ENCODE measurements at regions not wholly inside any gene's neighbourhood (a gene's known extent, or its start where the extent isn't known, plus 50 kb on each side); places are given as distances from the start of the nearest gene placed in this dataset.

GRCh38 chr9:638152-638551, 203.3 kb upstream of the DMRT1 start:
- DNase-seq, result no peak
- H2BK5ac ChIP-seq (ENCODE audit: low read depth, low read length, poor library complexity, severe bottlenecking), result no peak overlapping the region
- H3K27me3 ChIP-seq (ENCODE audit: control insufficient read depth, insufficient read depth, low read length), result no peaks in the 10 kb centered on the region
- dilution Hi-C loops (cut with HindIII; ENCODE audit: low sequenced_read_pairs, unreplicated experiment), result no loop called here
- peaks cover 2% of the 10 kb centered on the region for H3K9me3 ChIP-seq (ENCODE audit: control insufficient read depth, insufficient read depth, low read length)
- no peak overlapping the region for H3K56ac ChIP-seq (ENCODE audit: extremely low read depth, insufficient read depth, low read length)
- H3K9ac ChIP-seq (ENCODE audit: low read depth, low read length), result no peak overlapping the region
- no peak overlapping the region for H2AK9ac ChIP-seq (replicated peaks; ENCODE audit: low read depth, low read length, poor library complexity)
- intact Hi-C loops (cut with micrococcal nuclease), result no loop called here
- ChIA-PET CTCF (no interaction called here), POLR2A (ENCODE audit: unreplicated experiment) (no interaction called here)
- no peak overlapping the region for H2AFZ ChIP-seq (replicated peaks; ENCODE audit: low read length, poor library complexity)
- H3K79me1 ChIP-seq (ENCODE audit: low read depth in 1 of 2, low read length in 2 of 2), result no peaks in the 10 kb centered on the region
- no peak overlapping the region for H3K23ac ChIP-seq (ENCODE audit: low read depth, low read length)
- no peak overlapping the region for H2BK20ac ChIP-seq (ENCODE audit: low read depth, low read length)
- H4K20me1 ChIP-seq (ENCODE audit: insufficient read depth, low read length), result no peaks in the 10 kb centered on the region
- no peak overlapping the region for H2BK15ac ChIP-seq (ENCODE audit: low read depth, low read length)
- no peak overlapping the region for H2BK120ac ChIP-seq (ENCODE audit: low read depth, low read length)
- H2AK5ac ChIP-seq (ENCODE audit: low read depth, low read length), result no peak overlapping the region
- H3K9me1 ChIP-seq (ENCODE audit: insufficient read depth, low read length), result no peaks in the 10 kb centered on the region
- no peaks in the 10 kb centered on the region for H3K36me3 ChIP-seq (ENCODE audit: control insufficient read depth, insufficient read depth, low read length)
- H4K91ac ChIP-seq (ENCODE audit: insufficient read depth, low read depth, low read length), result no peak overlapping the region
- H4K8ac ChIP-seq (ENCODE audit: low read depth in 2 of 2, low read length in 2 of 2), result no peak overlapping the region
- no peak overlapping the region for H3K27ac ChIP-seq (ENCODE audit: insufficient read depth, low read length)
- in situ Hi-C loops (cut with MboI; ENCODE audit: low sequenced_read_pairs), result no loop called here
- ATAC-seq (ENCODE audit: low read depth), result no peak
- no peaks in the 10 kb centered on the region for H3K4me1 ChIP-seq (ENCODE audit: control insufficient read depth, insufficient read depth, low read length)
- no peak overlapping the region for H4K5ac ChIP-seq (ENCODE audit: low read depth, low read length)
- WGBS, 2 experiments (ENCODE audit: extremely low coverage in 2 of 2, insufficient read length in 1 of 2), result no CpG with 5 or more reads among the region's 3 CpGs
- no peak overlapping the region for H3K4me2 ChIP-seq (ENCODE audit: low read depth, low read length)
- no peak overlapping the region for H3K4me3 ChIP-seq (ENCODE audit: insufficient read depth, low read depth, low read length)
- no peak overlapping the region for H3K18ac ChIP-seq (ENCODE audit: low read depth, low read length)
- BruUV-seq (replicated peaks), result no TSS peak
- no peak overlapping the region for H3K4ac ChIP-seq (ENCODE audit: low read depth, low read length)
- TF ChIP-seq RFX5 (IDR thresholded peaks at IDR 0.05; ENCODE audit: low read depth, low read length) (no peak), FOS (IDR thresholded peaks at IDR 0.05; ENCODE audit: low read depth, low read length) (no peak), BHLHE40 (IDR thresholded peaks at IDR 0.05; ENCODE audit: low read depth, low read length) (no peak), POLR2A (IDR thresholded peaks at IDR 0.05; ENCODE audit: low read depth, low read length) (no peak), RAD21 (IDR thresholded peaks at IDR 0.05; ENCODE audit: low read length) (no peak), NFE2L2 (IDR thresholded peaks at IDR 0.05; ENCODE audit: low read depth, low read length) (no peak), CEBPB (IDR thresholded peaks at IDR 0.05; ENCODE audit: low read depth, low read length) (no peak), MAFK (IDR thresholded peaks at IDR 0.05; ENCODE audit: low read depth, low read length) (no peak), MXI1 (IDR thresholded peaks at IDR 0.05; ENCODE audit: borderline replicate concordance, low read depth, low read length) (no peak), MAZ (IDR thresholded peaks at IDR 0.05; ENCODE audit: borderline replicate concordance, low read depth, low read length) (no peak), SMC3 (IDR thresholded peaks at IDR 0.05; ENCODE audit: low read depth, low read length) (no peak), CHD1 (IDR thresholded peaks at IDR 0.05; ENCODE audit: low read depth, low read length) (no peak), RCOR1 (IDR thresholded peaks at IDR 0.05; ENCODE audit: insufficient replicate concordance, low read length) (no peak)
- TF ChIP-seq, protein P1, sequence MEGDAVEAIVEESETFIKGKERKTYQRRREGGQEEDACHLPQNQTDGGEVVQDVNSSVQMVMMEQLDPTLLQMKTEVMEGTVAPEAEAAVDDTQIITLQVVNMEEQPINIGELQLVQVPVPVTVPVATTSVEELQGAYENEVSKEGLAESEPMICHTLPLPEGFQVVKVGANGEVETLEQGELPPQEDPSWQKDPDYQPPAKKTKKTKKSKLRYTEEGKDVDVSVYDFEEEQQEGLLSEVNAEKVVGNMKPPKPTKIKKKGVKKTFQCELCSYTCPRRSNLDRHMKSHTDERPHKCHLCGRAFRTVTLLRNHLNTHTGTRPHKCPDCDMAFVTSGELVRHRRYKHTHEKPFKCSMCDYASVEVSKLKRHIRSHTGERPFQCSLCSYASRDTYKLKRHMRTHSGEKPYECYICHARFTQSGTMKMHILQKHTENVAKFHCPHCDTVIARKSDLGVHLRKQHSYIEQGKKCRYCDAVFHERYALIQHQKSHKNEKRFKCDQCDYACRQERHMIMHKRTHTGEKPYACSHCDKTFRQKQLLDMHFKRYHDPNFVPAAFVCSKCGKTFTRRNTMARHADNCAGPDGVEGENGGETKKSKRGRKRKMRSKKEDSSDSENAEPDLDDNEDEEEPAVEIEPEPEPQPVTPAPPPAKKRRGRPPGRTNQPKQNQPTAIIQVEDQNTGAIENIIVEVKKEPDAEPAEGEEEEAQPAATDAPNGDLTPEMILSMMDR (conservative IDR thresholded peaks at IDR 0.05; ENCODE audit: low read depth, low read length), result no peak
- TF ChIP-seq, protein P2, sequence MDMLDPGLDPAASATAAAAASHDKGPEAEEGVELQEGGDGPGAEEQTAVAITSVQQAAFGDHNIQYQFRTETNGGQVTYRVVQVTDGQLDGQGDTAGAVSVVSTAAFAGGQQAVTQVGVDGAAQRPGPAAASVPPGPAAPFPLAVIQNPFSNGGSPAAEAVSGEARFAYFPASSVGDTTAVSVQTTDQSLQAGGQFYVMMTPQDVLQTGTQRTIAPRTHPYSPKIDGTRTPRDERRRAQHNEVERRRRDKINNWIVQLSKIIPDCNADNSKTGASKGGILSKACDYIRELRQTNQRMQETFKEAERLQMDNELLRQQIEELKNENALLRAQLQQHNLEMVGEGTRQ (IDR thresholded peaks at IDR 0.05; ENCODE audit: low read depth, low read length), result no peak
- TF ChIP-seq, protein P3, sequence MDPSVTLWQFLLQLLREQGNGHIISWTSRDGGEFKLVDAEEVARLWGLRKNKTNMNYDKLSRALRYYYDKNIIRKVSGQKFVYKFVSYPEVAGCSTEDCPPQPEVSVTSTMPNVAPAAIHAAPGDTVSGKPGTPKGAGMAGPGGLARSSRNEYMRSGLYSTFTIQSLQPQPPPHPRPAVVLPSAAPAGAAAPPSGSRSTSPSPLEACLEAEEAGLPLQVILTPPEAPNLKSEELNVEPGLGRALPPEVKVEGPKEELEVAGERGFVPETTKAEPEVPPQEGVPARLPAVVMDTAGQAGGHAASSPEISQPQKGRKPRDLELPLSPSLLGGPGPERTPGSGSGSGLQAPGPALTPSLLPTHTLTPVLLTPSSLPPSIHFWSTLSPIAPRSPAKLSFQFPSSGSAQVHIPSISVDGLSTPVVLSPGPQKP (IDR thresholded peaks at IDR 0.05; ENCODE audit: borderline replicate concordance, low read depth, low read length), result no peak
- H3K14ac ChIP-seq (replicated peaks; ENCODE audit: low read depth, low read length), result no peak overlapping the region

Measured in IMR-90 (cell line).